ENCODE measurements at regions not wholly inside any gene's neighbourhood (a gene's known extent, or its start where the extent isn't known, plus 50 kb on each side); places are given as distances from the start of the nearest gene placed in this dataset.

DNA sequence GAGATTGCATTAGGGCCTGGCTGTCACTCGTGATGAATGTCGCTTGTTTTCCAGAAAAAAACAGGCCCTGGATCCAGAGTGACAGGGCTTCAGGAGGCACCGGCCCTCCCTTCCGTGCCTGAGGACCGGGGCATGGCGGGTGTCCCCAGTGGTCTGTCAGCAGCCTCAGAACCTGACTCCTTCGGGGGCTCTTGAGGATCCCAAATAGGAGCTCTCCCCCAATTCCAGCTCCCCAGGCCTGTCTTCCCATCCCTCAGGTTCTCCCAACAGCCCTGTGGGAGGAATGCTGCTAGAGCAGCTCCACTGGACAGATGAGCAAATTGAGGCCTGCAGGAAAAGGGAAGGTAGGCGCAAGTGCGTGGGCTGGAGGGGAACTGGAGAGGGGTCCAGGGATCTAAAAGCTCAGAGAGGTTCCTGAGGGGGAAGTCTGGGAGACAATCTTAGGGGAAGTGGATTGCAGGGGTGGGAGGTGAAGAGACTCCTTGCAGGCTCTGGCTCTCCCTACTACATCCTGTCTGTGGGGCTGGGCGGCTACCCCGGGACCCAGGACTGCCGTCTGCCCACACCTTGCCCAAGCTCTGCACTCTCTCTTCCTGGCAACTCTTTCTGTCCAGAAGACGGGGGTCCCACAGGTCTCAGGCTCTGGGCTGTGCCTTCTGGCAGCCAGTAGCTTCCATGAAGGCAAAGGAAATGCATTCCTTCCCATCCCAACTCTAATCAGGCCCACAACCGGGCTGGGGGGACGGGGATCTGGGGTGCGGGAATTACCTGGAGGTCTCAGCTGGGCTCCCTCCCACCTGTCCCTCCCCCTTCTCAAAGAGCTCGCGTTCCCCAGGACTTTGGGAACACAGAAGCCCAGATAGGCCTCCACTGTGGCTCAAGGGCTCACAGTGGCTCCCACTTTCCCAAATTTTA, 105.7 kb upstream of the CASZ1 start:
- TF ChIP-seq, protein P1, sequence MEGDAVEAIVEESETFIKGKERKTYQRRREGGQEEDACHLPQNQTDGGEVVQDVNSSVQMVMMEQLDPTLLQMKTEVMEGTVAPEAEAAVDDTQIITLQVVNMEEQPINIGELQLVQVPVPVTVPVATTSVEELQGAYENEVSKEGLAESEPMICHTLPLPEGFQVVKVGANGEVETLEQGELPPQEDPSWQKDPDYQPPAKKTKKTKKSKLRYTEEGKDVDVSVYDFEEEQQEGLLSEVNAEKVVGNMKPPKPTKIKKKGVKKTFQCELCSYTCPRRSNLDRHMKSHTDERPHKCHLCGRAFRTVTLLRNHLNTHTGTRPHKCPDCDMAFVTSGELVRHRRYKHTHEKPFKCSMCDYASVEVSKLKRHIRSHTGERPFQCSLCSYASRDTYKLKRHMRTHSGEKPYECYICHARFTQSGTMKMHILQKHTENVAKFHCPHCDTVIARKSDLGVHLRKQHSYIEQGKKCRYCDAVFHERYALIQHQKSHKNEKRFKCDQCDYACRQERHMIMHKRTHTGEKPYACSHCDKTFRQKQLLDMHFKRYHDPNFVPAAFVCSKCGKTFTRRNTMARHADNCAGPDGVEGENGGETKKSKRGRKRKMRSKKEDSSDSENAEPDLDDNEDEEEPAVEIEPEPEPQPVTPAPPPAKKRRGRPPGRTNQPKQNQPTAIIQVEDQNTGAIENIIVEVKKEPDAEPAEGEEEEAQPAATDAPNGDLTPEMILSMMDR (IDR thresholded peaks at IDR 0.05; ENCODE audit: low read depth, low read length, missing input control): no peak
- TF ChIP-seq, protein P2, sequence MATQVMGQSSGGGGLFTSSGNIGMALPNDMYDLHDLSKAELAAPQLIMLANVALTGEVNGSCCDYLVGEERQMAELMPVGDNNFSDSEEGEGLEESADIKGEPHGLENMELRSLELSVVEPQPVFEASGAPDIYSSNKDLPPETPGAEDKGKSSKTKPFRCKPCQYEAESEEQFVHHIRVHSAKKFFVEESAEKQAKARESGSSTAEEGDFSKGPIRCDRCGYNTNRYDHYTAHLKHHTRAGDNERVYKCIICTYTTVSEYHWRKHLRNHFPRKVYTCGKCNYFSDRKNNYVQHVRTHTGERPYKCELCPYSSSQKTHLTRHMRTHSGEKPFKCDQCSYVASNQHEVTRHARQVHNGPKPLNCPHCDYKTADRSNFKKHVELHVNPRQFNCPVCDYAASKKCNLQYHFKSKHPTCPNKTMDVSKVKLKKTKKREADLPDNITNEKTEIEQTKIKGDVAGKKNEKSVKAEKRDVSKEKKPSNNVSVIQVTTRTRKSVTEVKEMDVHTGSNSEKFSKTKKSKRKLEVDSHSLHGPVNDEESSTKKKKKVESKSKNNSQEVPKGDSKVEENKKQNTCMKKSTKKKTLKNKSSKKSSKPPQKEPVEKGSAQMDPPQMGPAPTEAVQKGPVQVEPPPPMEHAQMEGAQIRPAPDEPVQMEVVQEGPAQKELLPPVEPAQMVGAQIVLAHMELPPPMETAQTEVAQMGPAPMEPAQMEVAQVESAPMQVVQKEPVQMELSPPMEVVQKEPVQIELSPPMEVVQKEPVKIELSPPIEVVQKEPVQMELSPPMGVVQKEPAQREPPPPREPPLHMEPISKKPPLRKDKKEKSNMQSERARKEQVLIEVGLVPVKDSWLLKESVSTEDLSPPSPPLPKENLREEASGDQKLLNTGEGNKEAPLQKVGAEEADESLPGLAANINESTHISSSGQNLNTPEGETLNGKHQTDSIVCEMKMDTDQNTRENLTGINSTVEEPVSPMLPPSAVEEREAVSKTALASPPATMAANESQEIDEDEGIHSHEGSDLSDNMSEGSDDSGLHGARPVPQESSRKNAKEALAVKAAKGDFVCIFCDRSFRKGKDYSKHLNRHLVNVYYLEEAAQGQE (IDR thresholded peaks at IDR 0.05): no peak
- TF ChIP-seq ZBTB33 (IDR thresholded peaks at IDR 0.05) (no peak), ATF3 (IDR thresholded peaks at IDR 0.05) (no peak), SP1 (IDR thresholded peaks at IDR 0.05) (no peak), FOXA1 (IDR thresholded peaks at IDR 0.05) (no peak), HNF4A (conservative IDR thresholded peaks at IDR 0.05) (no peak), YY1 (IDR thresholded peaks at IDR 0.05) (no peak), JUND (IDR thresholded peaks at IDR 0.05) (no peak), RAD21 (IDR thresholded peaks at IDR 0.05) (no peak), RXRA (IDR thresholded peaks at IDR 0.05) (no peak), MAX (IDR thresholded peaks at IDR 0.05) (no peak)
